ENCODE measurements at regions not wholly inside any gene's neighbourhood (a gene's known extent, or its start where the extent isn't known, plus 50 kb on each side); places are given as distances from the start of the nearest gene placed in this dataset.
"Not testable (repeated sequence)": the region's sequence is repeated elsewhere in the genome, so short reads cannot be mapped to it uniquely, and the experiment has no call there.

GRCh38 chr1:166383635-166384346, 217.0 kb upstream of the FAM78B start:
- Histone ChIP-seq H3K4me3 (ENCODE audit: low read depth in 1 of 5, low read length in 5 of 5) (no peak overlapping the region), H3K27ac (ENCODE audit: low read depth, low read length) (no peak overlapping the region), H3K36me3 (ENCODE audit: control insufficient read depth in 5 of 5, insufficient read depth in 5 of 5, low read length in 5 of 5) (no peaks in the 10 kb centered on the region), H3K27me3 (ENCODE audit: control insufficient read depth in 5 of 5, insufficient read depth in 4 of 5, low read length in 5 of 5) (no peaks in the 10 kb centered on the region), H3K9ac (ENCODE audit: low read length in 5 of 5) (no peak overlapping the region), H3K4me1 (ENCODE audit: control insufficient read depth in 5 of 5, insufficient read depth in 5 of 5, low read length in 5 of 5) (peaks cover 0 to 5% (median 0%) of the 10 kb centered on the region in 5 donors), H3K9me3 (ENCODE audit: control insufficient read depth in 5 of 5, low read length in 5 of 5) (no peaks in the 10 kb centered on the region)

- Histone ChIP-seq H3K27ac (ENCODE audit: low read depth, low read length) (no peak overlapping the region), H3K27me3 (ENCODE audit: control insufficient read depth in 5 of 5, insufficient read depth in 4 of 5, low read length in 5 of 5) (no peaks in the 10 kb centered on the region), H3K9me3 (ENCODE audit: control insufficient read depth in 5 of 5, low read length in 5 of 5) (no peaks in the 10 kb centered on the region), H3K9ac (ENCODE audit: low read length in 5 of 5) (no peak overlapping the region), H3K4me3 (ENCODE audit: low read depth in 1 of 5, low read length in 5 of 5) (no peak overlapping the region), H3K4me1 (ENCODE audit: control insufficient read depth in 5 of 5, insufficient read depth in 5 of 5, low read length in 5 of 5) (peaks cover 0 to 5% (median 0%) of the 10 kb centered on the region in 5 donors), H3K36me3 (ENCODE audit: control insufficient read depth in 5 of 5, insufficient read depth in 5 of 5, low read length in 5 of 5) (no peaks in the 10 kb centered on the region)
Measured at GRCh38 chr1:166384948-166385347, 218.1 kb upstream of the FAM78B start.

- Histone ChIP-seq H3K27me3 (ENCODE audit: control insufficient read depth in 5 of 5, insufficient read depth in 4 of 5, low read length in 5 of 5) (no peaks in the 10 kb centered on the region), H3K9ac (ENCODE audit: low read length in 5 of 5) (no peak overlapping the region), H3K9me3 (ENCODE audit: control insufficient read depth in 5 of 5, low read length in 5 of 5) (no peaks in the 10 kb centered on the region), H3K36me3 (ENCODE audit: control insufficient read depth in 5 of 5, insufficient read depth in 5 of 5, low read length in 5 of 5) (no peaks in the 10 kb centered on the region), H3K27ac (ENCODE audit: low read depth, low read length) (no peak overlapping the region), H3K4me3 (ENCODE audit: low read depth in 1 of 5, low read length in 5 of 5) (no peak overlapping the region), H3K4me1 (ENCODE audit: control insufficient read depth in 5 of 5, insufficient read depth in 5 of 5, low read length in 5 of 5) (no peaks in the 10 kb centered on the region)
Measured at GRCh38 chr1:166390366-166391033, 223.7 kb upstream of the FAM78B start.

- Histone ChIP-seq H3K4me1 (ENCODE audit: control insufficient read depth in 5 of 5, insufficient read depth in 5 of 5, low read length in 5 of 5) (no peaks in the 10 kb centered on the region), H3K9ac (ENCODE audit: low read length in 5 of 5) (no peak overlapping the region), H3K4me3 (ENCODE audit: low read depth in 1 of 5, low read length in 5 of 5) (no peak overlapping the region), H3K36me3 (ENCODE audit: control insufficient read depth in 5 of 5, insufficient read depth in 5 of 5, low read length in 5 of 5) (no peaks in the 10 kb centered on the region), H3K27me3 (ENCODE audit: control insufficient read depth in 5 of 5, insufficient read depth in 4 of 5, low read length in 5 of 5) (no peaks in the 10 kb centered on the region), H3K27ac (ENCODE audit: low read depth, low read length) (no peak overlapping the region), H3K9me3 (ENCODE audit: control insufficient read depth in 5 of 5, low read length in 5 of 5) (no peaks in the 10 kb centered on the region)
Measured at GRCh38 chr1:166391279-166392066, 224.7 kb upstream of the FAM78B start.

GRCh38 chr1:166395729-166396128, 228.9 kb upstream of the FAM78B start:
- no peaks in the 10 kb centered on the region for H3K27me3 ChIP-seq (ENCODE audit: control insufficient read depth in 5 of 5, insufficient read depth in 4 of 5, low read length in 5 of 5)
- no peak overlapping the region for H3K4me3 ChIP-seq (ENCODE audit: low read depth in 1 of 5, low read length in 5 of 5)
- no peaks in the 10 kb centered on the region for H3K4me1 ChIP-seq (ENCODE audit: control insufficient read depth in 5 of 5, insufficient read depth in 5 of 5, low read length in 5 of 5)
- no peaks in the 10 kb centered on the region for H3K9me3 ChIP-seq (ENCODE audit: control insufficient read depth in 5 of 5, low read length in 5 of 5)
- H3K27ac ChIP-seq (ENCODE audit: low read depth, low read length): no peak overlapping the region
- H3K9ac ChIP-seq (ENCODE audit: low read length in 5 of 5): no peak overlapping the region
- no peaks in the 10 kb centered on the region for H3K36me3 ChIP-seq (ENCODE audit: control insufficient read depth in 5 of 5, insufficient read depth in 5 of 5, low read length in 5 of 5)

- H3K9me3 ChIP-seq (ENCODE audit: control insufficient read depth in 5 of 5, low read length in 5 of 5): peaks cover 0 to 16% (median 10%) of the 10 kb centered on the region in 5 donors
- H3K4me3 ChIP-seq (ENCODE audit: low read depth in 1 of 5, low read length in 5 of 5); H3K27me3 ChIP-seq (ENCODE audit: control insufficient read depth in 5 of 5, insufficient read depth in 4 of 5, low read length in 5 of 5); H3K36me3 ChIP-seq (ENCODE audit: control insufficient read depth in 5 of 5, insufficient read depth in 5 of 5, low read length in 5 of 5); H3K9ac ChIP-seq (ENCODE audit: low read length in 5 of 5); H3K4me1 ChIP-seq (ENCODE audit: control insufficient read depth in 5 of 5, insufficient read depth in 5 of 5, low read length in 5 of 5); H3K27ac ChIP-seq (ENCODE audit: low read depth, low read length): not testable (repeated sequence)
Measured at GRCh38 chr1:166409253-166410082, 242.7 kb upstream of the FAM78B start.

GRCh38 chr1:166410083-166410385, 243.2 kb upstream of the FAM78B start:
- no peak overlapping the region for H3K4me3 ChIP-seq (ENCODE audit: low read depth in 1 of 5, low read length in 5 of 5)
- no peak overlapping the region for H3K27ac ChIP-seq (ENCODE audit: low read depth, low read length)
- H3K27me3 ChIP-seq (ENCODE audit: control insufficient read depth in 5 of 5, insufficient read depth in 4 of 5, low read length in 5 of 5): no peaks in the 10 kb centered on the region
- H3K9ac ChIP-seq (ENCODE audit: low read length in 5 of 5): no peak overlapping the region
- no peaks in the 10 kb centered on the region for H3K36me3 ChIP-seq (ENCODE audit: control insufficient read depth in 5 of 5, insufficient read depth in 5 of 5, low read length in 5 of 5)
- H3K4me1 ChIP-seq (ENCODE audit: control insufficient read depth in 5 of 5, insufficient read depth in 5 of 5, low read length in 5 of 5): no peaks in the 10 kb centered on the region
- H3K9me3 ChIP-seq (ENCODE audit: control insufficient read depth in 5 of 5, low read length in 5 of 5): peaks cover 0 to 16% (median 10%) of the 10 kb centered on the region in 5 donors

GRCh38 chr1:166416831-166417230, 250.0 kb upstream of the FAM78B start:
- not testable (repeated sequence) for H3K4me3 ChIP-seq (ENCODE audit: low read depth in 1 of 5, low read length in 5 of 5); H3K27me3 ChIP-seq (ENCODE audit: control insufficient read depth in 5 of 5, insufficient read depth in 4 of 5, low read length in 5 of 5); H3K27ac ChIP-seq (ENCODE audit: low read depth, low read length); H3K4me1 ChIP-seq (ENCODE audit: control insufficient read depth in 5 of 5, insufficient read depth in 5 of 5, low read length in 5 of 5); H3K9me3 ChIP-seq (ENCODE audit: control insufficient read depth in 5 of 5, low read length in 5 of 5); H3K36me3 ChIP-seq (ENCODE audit: control insufficient read depth in 5 of 5, insufficient read depth in 5 of 5, low read length in 5 of 5); H3K9ac ChIP-seq (ENCODE audit: low read length in 5 of 5)

- Histone ChIP-seq H3K4me3 (ENCODE audit: low read depth in 1 of 5, low read length in 5 of 5) (no peak overlapping the region), H3K36me3 (ENCODE audit: control insufficient read depth in 5 of 5, insufficient read depth in 5 of 5, low read length in 5 of 5) (no peaks in the 10 kb centered on the region), H3K27me3 (ENCODE audit: control insufficient read depth in 5 of 5, insufficient read depth in 4 of 5, low read length in 5 of 5) (no peaks in the 10 kb centered on the region), H3K9me3 (ENCODE audit: control insufficient read depth in 5 of 5, low read length in 5 of 5) (peaks cover 0 to 4% (median 0%) of the 10 kb centered on the region in 5 donors), H3K27ac (ENCODE audit: low read depth, low read length) (no peak overlapping the region), H3K4me1 (ENCODE audit: control insufficient read depth in 5 of 5, insufficient read depth in 5 of 5, low read length in 5 of 5) (no peaks in the 10 kb centered on the region), H3K9ac (ENCODE audit: low read length in 5 of 5) (no peak overlapping the region)
Measured at GRCh38 chr1:166418344-166418933, 251.6 kb upstream of the FAM78B start.
